ENCODE measurements at regions not wholly inside any gene's neighbourhood (a gene's known extent, or its start where the extent isn't known, plus 50 kb on each side); places are given as distances from the start of the nearest gene placed in this dataset.

DNA sequence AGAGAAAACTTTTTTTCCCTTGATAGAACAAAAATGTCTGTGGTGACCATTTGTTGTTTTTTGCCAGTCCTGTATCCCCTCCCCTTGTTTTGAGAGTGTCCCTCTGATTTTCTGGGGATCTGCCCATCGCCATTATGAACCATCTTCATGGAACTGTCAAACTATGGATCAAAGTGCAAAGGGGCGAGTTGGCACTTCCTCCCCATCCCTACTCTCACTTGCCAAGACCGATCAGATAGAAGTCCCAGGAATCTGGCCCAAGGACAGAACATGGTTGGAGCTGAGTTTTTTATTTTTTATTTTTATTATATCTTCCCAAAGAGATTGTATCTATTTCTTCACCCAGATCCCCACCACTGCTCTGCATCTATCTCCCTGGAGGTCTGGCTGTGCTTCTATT, 221.4 kb downstream of the IKZF2 start:
- Histone ChIP-seq H3K36me3 (ENCODE audit: low read depth) (no peaks in the 10 kb centered on the region), H3K9me3 (no peaks in the 10 kb centered on the region), H3K4me1 (ENCODE audit: low read depth) (no peaks in the 10 kb centered on the region), H3K4me3 (no peak overlapping the region)
- no peak for DNase-seq
- intact Hi-C loops (cut with DNase I, micrococcal nuclease): no loop called here
- ATAC-seq: no peak
- TF ChIP-seq, protein P1, sequence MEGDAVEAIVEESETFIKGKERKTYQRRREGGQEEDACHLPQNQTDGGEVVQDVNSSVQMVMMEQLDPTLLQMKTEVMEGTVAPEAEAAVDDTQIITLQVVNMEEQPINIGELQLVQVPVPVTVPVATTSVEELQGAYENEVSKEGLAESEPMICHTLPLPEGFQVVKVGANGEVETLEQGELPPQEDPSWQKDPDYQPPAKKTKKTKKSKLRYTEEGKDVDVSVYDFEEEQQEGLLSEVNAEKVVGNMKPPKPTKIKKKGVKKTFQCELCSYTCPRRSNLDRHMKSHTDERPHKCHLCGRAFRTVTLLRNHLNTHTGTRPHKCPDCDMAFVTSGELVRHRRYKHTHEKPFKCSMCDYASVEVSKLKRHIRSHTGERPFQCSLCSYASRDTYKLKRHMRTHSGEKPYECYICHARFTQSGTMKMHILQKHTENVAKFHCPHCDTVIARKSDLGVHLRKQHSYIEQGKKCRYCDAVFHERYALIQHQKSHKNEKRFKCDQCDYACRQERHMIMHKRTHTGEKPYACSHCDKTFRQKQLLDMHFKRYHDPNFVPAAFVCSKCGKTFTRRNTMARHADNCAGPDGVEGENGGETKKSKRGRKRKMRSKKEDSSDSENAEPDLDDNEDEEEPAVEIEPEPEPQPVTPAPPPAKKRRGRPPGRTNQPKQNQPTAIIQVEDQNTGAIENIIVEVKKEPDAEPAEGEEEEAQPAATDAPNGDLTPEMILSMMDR (IDR thresholded peaks at IDR 0.05): no peak

DNA sequence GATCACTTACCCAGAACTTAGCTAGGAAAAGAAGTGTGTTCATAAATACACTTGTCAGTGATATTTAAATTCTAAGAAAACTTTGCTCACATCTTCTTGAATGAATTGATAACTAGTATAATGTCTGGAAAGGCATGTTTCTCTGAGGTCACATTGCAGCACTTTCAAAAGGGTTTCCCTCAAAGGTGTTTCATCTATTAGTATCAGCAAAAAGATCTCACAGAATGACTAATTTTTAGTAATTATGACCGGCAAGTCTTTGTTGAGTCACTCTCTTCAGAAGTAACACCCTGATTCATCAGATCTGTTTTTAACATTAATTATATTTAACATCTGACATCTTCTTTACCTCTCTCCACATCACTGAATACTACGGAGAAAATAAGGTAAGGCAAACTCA, 222.3 kb downstream of the IKZF2 start:
- TF ChIP-seq, protein P1 (IDR thresholded peaks at IDR 0.05): no peak
- intact Hi-C loops (cut with DNase I, micrococcal nuclease): no loop called here
- Histone ChIP-seq H3K9me3 (no peaks in the 10 kb centered on the region), H3K36me3 (ENCODE audit: low read depth) (no peaks in the 10 kb centered on the region), H3K4me3 (no peak overlapping the region), H3K4me1 (ENCODE audit: low read depth) (no peaks in the 10 kb centered on the region)
- ATAC-seq (no peak), DNase-seq (no peak)

DNA sequence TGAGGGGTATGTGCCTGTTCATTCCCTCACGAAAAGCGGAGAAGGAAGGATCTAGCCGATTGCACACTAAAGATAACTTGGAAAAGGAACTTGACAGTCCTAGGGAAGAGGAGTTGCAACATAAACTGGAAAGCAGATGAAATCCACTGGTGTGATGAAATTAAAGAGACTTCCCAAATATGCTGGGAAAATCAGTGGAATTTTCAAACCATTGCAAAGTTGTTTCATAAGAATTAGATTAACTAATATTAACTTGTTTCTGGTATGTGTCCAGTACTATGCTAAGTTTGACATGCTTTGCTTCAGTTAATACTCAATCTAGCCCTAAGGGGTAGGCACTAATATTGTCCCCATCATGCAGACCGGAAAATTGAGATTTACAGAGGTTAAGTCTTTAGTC, 222.7 kb downstream of the IKZF2 start:
- Histone ChIP-seq H3K36me3 (ENCODE audit: low read depth) (no peaks in the 10 kb centered on the region), H3K9me3 (no peaks in the 10 kb centered on the region), H3K4me1 (ENCODE audit: low read depth) (no peaks in the 10 kb centered on the region), H3K4me3 (no peak overlapping the region)
- DNase-seq (no peak), ATAC-seq (no peak)
- TF ChIP-seq, protein P1 (IDR thresholded peaks at IDR 0.05): no peak
- intact Hi-C loops (cut with DNase I, micrococcal nuclease): no loop called here

DNA sequence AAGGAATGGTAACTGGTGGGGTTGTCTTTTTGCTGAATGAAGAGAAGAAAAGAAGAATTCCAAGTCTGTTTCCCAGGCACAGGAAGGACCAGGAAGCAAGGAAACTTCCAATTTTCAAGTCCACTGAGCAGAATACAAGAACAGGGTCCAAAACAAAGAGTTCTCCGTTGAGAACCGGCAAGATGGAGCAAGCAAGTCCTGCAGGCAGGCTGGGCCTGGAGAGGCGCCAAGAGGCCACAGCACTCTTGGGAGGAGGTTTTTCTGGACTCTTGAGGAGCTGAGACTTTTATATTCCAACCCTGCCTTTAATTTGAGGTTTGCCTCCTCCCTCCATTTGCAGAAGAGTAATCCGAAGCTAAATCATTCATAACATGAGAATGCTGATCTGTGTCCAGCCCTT, 224.5 kb downstream of the IKZF2 start:
- TF ChIP-seq, protein P1 (IDR thresholded peaks at IDR 0.05): no peak
- Histone ChIP-seq H3K36me3 (ENCODE audit: low read depth) (no peaks in the 10 kb centered on the region), H3K9me3 (no peaks in the 10 kb centered on the region), H3K4me3 (no peak overlapping the region), H3K4me1 (ENCODE audit: low read depth) (no peaks in the 10 kb centered on the region)
- DNase-seq: peak in 1 of 3 donors; percentile 41
- ATAC-seq: no peak
- intact Hi-C loops (cut with DNase I, micrococcal nuclease): no loop called here

DNA sequence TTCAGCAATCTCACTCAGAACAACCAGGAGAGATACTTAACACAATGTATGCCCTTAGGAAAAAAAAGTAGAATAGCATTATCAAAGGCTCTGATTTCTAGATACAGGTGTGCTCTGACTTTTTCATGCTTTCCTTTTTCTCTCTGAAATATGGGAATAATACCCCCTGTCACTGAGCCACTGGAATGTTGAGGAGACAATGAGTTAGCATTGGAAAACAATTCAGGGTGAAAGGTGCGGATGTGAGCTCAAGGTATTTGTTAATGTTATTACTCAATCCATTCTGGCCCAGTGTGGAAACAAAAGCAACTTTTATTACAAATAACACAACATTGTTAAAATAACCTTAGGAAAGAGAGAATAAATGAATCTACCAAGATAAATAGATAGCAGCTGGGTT, 228.0 kb downstream of the IKZF2 start:
- TF ChIP-seq, protein P1 (IDR thresholded peaks at IDR 0.05): no peak
- no peaks in the 10 kb centered on the region for H3K36me3 ChIP-seq (ENCODE audit: low read depth)
- intact Hi-C loops (cut with DNase I, micrococcal nuclease): no loop called here
- no peak for ATAC-seq
- H3K9me3 ChIP-seq: no peaks in the 10 kb centered on the region
- no peak overlapping the region for H3K4me3 ChIP-seq
- no peaks in the 10 kb centered on the region for H3K4me1 ChIP-seq (ENCODE audit: low read depth)
- no peak for DNase-seq

DNA sequence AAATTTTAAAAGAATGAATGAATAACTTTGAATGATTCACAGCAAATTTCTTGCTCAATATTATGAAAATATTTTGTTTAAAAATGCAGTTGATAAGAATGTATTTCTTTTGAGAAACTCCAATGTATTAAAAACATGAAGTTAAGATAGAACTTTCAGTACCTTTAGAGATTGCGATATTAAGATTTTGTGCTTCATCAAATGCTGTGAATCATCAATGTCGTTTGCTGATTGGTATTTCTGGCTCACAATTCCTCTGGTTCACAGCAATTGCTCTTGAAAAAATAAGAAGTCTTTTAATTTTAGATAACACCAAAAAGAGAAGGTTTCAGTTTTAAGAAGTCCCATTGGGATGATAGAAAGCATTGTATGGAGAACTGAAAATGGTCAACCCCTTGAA, 228.7 kb downstream of the IKZF2 start:
- no peak overlapping the region for H3K4me3 ChIP-seq
- DNase-seq: no peak
- H3K36me3 ChIP-seq (ENCODE audit: low read depth): no peaks in the 10 kb centered on the region
- TF ChIP-seq, protein P1 (IDR thresholded peaks at IDR 0.05): no peak
- no peak for ATAC-seq
- intact Hi-C loops (cut with DNase I, micrococcal nuclease): no loop called here
- H3K9me3 ChIP-seq: no peaks in the 10 kb centered on the region
- no peaks in the 10 kb centered on the region for H3K4me1 ChIP-seq (ENCODE audit: low read depth)
